Thymus (tissue), 11 donors: ENCODE measurements at regions not wholly inside any gene's neighbourhood (a gene's known extent, or its start where the extent isn't known, plus 50 kb on each side); places are given as distances from the start of the nearest gene placed in this dataset.

Experiments used
- DNase-seq, 9 donors: peaks; one replicate each; pipeline ENCODE4 v3.0.0-alpha.2; 2013; ENCODE audit warnings: low spot score in 9 of 9, low read depth in 6 of 9, missing footprints in 1 of 9
- H3K27ac ChIP-seq, 2 donors: one replicate each; pipeline ENCODE4 v1.5.1; 2013; ENCODE audit warnings: control low read depth in 1 of 2, low read depth in 1 of 2, low read length in 1 of 2, mild to moderate bottlenecking in 1 of 2, moderate library complexity in 1 of 2
- H3K27me3 ChIP-seq, 2 donors: one replicate each; pipeline ENCODE4 v1.5.1; 2013; ENCODE audit warnings: low read length in 1 of 2; ENCODE audit not compliant: control insufficient read depth in 2 of 2, insufficient read depth in 1 of 2
- H3K36me3 ChIP-seq, 2 donors: one replicate each; pipeline ENCODE4 v1.5.1; 2013; ENCODE audit warnings: low read length in 1 of 2, mild to moderate bottlenecking in 1 of 2, moderate library complexity in 1 of 2; ENCODE audit not compliant: control insufficient read depth in 2 of 2, insufficient read depth in 2 of 2
- H3K4me1 ChIP-seq, 2 donors: one replicate each; pipeline ENCODE4 v1.5.1; 2013; ENCODE audit warnings: low read length in 2 of 2; ENCODE audit not compliant: control insufficient read depth in 2 of 2, insufficient read depth in 2 of 2
- H3K4me3 ChIP-seq, 2 donors: one replicate each; pipeline ENCODE4 v1.5.1; 2013; ENCODE audit warnings: low read length in 2 of 2, control low read depth in 1 of 2, mild to moderate bottlenecking in 1 of 2
- H3K9me3 ChIP-seq, 2 donors: one replicate each; pipeline ENCODE4 v1.5.1; 2013; ENCODE audit warnings: low read length in 1 of 2, mild to moderate bottlenecking in 1 of 2; ENCODE audit not compliant: control insufficient read depth in 2 of 2, insufficient read depth in 1 of 2
- WGBS: extraction: QIAGEN DNeasy Blood & Tissue Kit; methylation state at CpG from one replicate; pipeline ENCODE4 v1.1.7; 2013; 5-methylcytosine and 5-hydroxymethylcytosine counted together
- donor health status: healthy.

DNA sequence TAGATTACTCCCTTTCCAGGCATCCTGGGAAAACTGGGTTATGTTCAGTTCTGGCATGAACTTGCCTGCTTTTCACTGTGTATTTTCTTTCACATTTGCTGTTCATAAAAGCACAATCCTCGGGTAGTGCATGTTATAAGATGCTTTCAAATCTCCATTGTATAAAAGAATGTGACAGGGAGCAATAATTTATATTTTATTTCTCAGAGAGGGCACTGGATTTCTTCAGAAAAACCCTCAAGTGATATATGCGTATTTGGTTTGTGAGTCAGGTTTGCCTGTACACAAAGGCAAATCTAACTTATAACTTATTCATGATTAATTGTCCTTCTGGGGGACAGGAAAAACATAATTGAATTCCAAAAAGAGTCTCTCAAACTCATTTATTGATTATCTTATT lies 440.7 kb upstream of the MMADHC start:
- Histone ChIP-seq H3K4me3 (no peak overlapping the region), H3K27me3 (no peaks in the 10 kb centered on the region), H3K36me3 (no peaks in the 10 kb centered on the region), H3K9me3 (no peaks in the 10 kb centered on the region), H3K4me1 (no peaks in the 10 kb centered on the region), H3K27ac (no peak overlapping the region)
- WGBS = 80% methylated on average over 2 of the region's 2 CpGs
- DNase-seq = no peak

DNA sequence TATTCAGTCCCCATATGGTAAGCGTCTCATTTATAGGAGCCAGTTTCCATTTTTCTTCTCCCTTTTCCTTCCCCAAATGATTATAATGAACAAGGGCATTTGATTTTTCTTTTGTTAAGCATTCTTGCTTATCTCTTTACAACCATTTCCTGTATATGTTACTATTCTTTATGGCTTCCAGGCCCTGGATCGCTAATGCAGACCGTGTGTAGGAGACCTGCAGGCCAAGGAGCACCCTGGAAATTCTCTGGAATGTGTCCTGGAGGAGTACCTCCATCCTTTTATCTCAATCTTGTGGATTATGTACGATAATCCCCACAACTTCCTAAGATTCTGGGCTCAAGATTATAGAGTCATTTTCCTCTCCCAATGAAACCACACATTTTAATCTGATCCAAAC lies 439.6 kb upstream of the MMADHC start:
- WGBS = 10% methylated on average over 4 of the region's 4 CpGs
- Histone ChIP-seq H3K4me3 (no peak overlapping the region), H3K4me1 (no peaks in the 10 kb centered on the region), H3K36me3 (no peaks in the 10 kb centered on the region), H3K27ac (no peak overlapping the region), H3K9me3 (no peaks in the 10 kb centered on the region), H3K27me3 (no peaks in the 10 kb centered on the region)
- DNase-seq = no peak

DNA sequence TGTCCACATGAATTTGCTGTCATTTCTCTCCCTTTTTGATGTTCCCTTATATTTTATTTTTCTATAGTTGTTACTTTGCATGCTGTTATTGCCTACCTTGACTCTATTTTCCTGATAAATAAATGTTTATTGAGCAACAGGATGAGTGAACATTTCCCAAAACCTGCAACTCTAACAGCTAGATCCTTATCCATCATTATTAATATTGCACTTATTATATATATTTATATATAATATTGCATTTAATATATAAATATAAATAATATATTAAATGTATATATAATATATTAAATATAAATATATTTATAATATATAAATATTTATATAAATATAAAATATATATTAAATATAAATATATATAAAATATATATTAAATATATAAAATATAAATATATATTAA lies 436.1 kb upstream of the MMADHC start:
- no peaks in the 10 kb centered on the region for H3K4me1 ChIP-seq
- H3K36me3 ChIP-seq = no peaks in the 10 kb centered on the region
- no peaks in the 10 kb centered on the region for H3K27me3 ChIP-seq
- H3K9me3 ChIP-seq = no peaks in the 10 kb centered on the region
- H3K27ac ChIP-seq = no peak overlapping the region
- H3K4me3 ChIP-seq = no peak overlapping the region
- DNase-seq = no peak

GRCh38 chr2:150023044-150023443 lies 435.5 kb upstream of the MMADHC start:
- 94% methylated on average over 3 of the region's 3 CpGs for WGBS

GRCh38 chr2:150020937-150021673 lies 433.5 kb upstream of the MMADHC start:
- WGBS = 78% methylated on average over 5 of the region's 5 CpGs
- no peak overlapping the region for H3K4me3 ChIP-seq
- no peaks in the 10 kb centered on the region for H3K9me3 ChIP-seq
- H3K36me3 ChIP-seq = no peaks in the 10 kb centered on the region
- no peaks in the 10 kb centered on the region for H3K4me1 ChIP-seq
- H3K27me3 ChIP-seq = no peaks in the 10 kb centered on the region
- no peak overlapping the region for H3K27ac ChIP-seq
- DNase-seq = no peak

More at GRCh38 chr2:150023044-150023443, 435.5 kb upstream of the MMADHC start:
- Histone ChIP-seq H3K36me3 (no peaks in the 10 kb centered on the region), H3K9me3 (no peaks in the 10 kb centered on the region), H3K4me1 (no peaks in the 10 kb centered on the region), H3K27me3 (no peaks in the 10 kb centered on the region), H3K4me3 (no peak overlapping the region), H3K27ac (no peak overlapping the region)
- peak in 3 of 9 donors; percentile 21 to 48 (median 21) for DNase-seq

DNA sequence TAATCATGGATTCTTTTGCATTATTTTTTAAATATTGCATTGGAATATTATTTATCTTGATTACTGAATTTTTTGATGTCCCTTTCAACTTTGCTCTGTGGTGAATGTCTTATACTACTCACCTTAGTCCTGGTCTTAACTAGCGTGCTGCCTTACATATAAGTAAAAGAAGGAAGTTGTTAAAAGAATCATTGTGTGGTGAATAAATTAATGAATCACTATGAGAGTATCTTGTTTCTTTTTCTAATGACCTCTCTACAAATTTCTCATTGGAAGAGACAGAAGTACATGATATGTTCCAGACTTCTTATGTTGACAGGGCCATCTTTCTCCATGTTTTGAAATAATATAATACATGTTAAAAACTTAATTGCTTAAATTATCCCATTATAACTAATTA lies 432.6 kb upstream of the MMADHC start:
- no peak overlapping the region for H3K4me3 ChIP-seq
- H3K27ac ChIP-seq = no peak overlapping the region
- no peaks in the 10 kb centered on the region for H3K27me3 ChIP-seq
- 77% methylated on average over 1 of the region's 1 CpG for WGBS
- no peaks in the 10 kb centered on the region for H3K9me3 ChIP-seq
- no peak for DNase-seq
- H3K4me1 ChIP-seq = no peaks in the 10 kb centered on the region
- H3K36me3 ChIP-seq = no peaks in the 10 kb centered on the region

DNA sequence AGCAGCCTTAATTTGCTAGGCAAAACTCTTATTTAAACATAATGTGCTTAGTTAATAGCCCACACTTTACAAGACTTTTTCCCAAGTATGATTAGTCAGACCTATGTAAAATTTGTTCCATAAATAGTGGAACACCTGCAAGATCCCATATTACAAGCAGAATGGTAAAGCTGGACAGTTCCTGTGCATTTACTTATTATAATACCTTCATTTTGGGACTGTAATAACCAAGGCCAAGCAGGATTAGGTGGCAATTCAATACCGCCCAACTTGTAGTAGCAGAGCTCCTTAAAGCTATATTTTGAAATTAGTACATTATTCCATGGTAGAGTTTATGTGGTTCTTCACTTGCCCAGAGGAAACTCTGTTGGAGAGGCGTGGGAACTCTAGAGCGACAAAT lies 431.5 kb upstream of the MMADHC start:
- no peak for DNase-seq
- WGBS = 97% methylated on average over 3 of the region's 3 CpGs

GRCh38 chr2:150012986-150013385 lies 425.4 kb upstream of the MMADHC start:
- Histone ChIP-seq H3K9me3 (no peaks in the 10 kb centered on the region), H3K4me3 (no peak overlapping the region), H3K4me1 (no peaks in the 10 kb centered on the region), H3K27me3 (no peaks in the 10 kb centered on the region), H3K27ac (no peak overlapping the region), H3K36me3 (no peaks in the 10 kb centered on the region)
- DNase-seq = no peak
- 92% methylated on average over 1 of the region's 1 CpG for WGBS

More for the DNA sequence above, 431.5 kb upstream of the MMADHC start:
- Histone ChIP-seq H3K27me3 (no peaks in the 10 kb centered on the region), H3K27ac (no peak overlapping the region), H3K4me3 (no peak overlapping the region), H3K36me3 (no peaks in the 10 kb centered on the region), H3K4me1 (no peaks in the 10 kb centered on the region), H3K9me3 (no peaks in the 10 kb centered on the region)

- DNase-seq = no peak
- Histone ChIP-seq H3K4me1 (no peaks in the 10 kb centered on the region), H3K36me3 (no peaks in the 10 kb centered on the region), H3K9me3 (no peaks in the 10 kb centered on the region), H3K27me3 (no peaks in the 10 kb centered on the region), H3K27ac (no peak overlapping the region), H3K4me3 (no peak overlapping the region)
- WGBS = 90% methylated on average over 3 of the region's 3 CpGs
Measured at GRCh38 chr2:150011161-150011730, 423.7 kb upstream of the MMADHC start.
